Rectal smooth muscle tissue (tissue), 1 donor: ENCODE measurements at regions not wholly inside any gene's neighbourhood (a gene's known extent, or its start where the extent isn't known, plus 50 kb on each side); places are given as distances from the start of the nearest gene placed in this dataset.

Experiments
- H3K27ac ChIP-seq: one replicate; pipeline ENCODE4 v1.7.0; 2013; ENCODE audit warnings: low read depth, low read length, inconsistent platforms
- H3K27me3 ChIP-seq: one replicate; pipeline ENCODE4 v1.7.0; 2013; ENCODE audit warnings: low read length; ENCODE audit not compliant: control insufficient read depth, insufficient read depth
- H3K36me3 ChIP-seq: one replicate; pipeline ENCODE4 v1.7.0; 2013; ENCODE audit warnings: low read length; ENCODE audit not compliant: control insufficient read depth, insufficient read depth
- H3K4me1 ChIP-seq: one replicate; pipeline ENCODE4 v1.7.0; 2013; ENCODE audit warnings: low read length; ENCODE audit not compliant: control insufficient read depth, insufficient read depth
- H3K4me3 ChIP-seq: one replicate; pipeline ENCODE4 v1.7.0; 2013; ENCODE audit warnings: low read length
- H3K9ac ChIP-seq: one replicate; pipeline ENCODE4 v1.7.0; 2013; ENCODE audit warnings: low read length

DNA sequence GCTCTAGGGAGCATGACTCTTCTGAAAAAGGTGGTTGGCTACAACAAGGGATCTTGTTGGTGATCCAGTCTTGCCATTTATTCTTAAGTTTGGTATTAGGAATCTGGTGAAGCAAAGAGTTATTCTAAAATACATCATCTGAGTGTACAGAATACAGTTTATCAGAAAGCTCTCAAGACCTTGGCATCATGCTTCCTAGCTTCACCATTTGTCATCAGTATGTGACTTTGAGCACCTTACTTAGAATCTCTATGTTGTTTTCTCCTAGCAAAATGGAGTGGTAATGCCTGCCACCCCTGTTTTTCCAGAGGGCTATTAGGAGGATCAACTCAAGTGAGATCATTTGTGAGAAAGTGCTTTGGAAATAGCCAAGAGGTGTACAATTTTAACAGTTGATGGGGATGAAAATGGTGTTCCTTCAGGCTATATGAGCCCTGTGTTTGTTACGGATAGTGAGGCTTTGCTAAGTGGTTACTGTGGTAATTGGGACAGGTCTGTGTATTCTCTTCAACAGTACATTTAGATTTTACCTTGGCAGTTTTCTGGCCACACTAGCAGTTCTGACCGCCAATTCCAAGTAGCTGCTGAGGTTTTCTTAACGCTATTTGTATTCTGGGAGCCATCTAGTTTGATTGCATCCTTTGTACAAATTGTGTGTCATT lies 120.5 kb downstream of the DISP1 start:
- Histone ChIP-seq H3K27me3 (no peaks in the 10 kb centered on the region), H3K9ac (no peak overlapping the region), H3K4me1 (peaks cover 9% of the 10 kb centered on the region), H3K27ac (peak overlapping the region; percentile 86), H3K4me3 (no peak overlapping the region), H3K36me3 (no peaks in the 10 kb centered on the region)

DNA sequence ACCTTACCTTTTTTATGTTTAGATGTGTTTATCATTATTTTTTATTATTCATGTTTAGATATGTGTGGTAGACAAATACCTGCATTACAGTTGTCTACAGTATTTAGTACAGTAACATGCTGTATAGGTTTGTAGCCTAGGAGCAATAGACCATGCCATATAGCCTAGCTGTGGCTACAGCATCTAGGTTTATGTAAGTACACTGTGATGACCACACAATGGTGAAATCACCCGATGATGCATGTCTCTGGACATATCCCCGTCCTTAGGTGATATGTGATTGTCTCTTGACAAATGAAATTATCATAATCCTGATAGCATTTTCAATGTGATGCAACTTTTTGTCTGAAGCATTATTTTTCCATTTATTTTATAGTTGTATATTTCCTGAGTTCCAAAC lies 121.2 kb downstream of the DISP1 start:
- Histone ChIP-seq H3K9ac (no peak overlapping the region), H3K36me3 (no peaks in the 10 kb centered on the region), H3K27ac (peak overlapping the region; percentile 86), H3K4me3 (no peak overlapping the region), H3K27me3 (no peaks in the 10 kb centered on the region), H3K4me1 (peaks cover 4% of the 10 kb centered on the region)

DNA sequence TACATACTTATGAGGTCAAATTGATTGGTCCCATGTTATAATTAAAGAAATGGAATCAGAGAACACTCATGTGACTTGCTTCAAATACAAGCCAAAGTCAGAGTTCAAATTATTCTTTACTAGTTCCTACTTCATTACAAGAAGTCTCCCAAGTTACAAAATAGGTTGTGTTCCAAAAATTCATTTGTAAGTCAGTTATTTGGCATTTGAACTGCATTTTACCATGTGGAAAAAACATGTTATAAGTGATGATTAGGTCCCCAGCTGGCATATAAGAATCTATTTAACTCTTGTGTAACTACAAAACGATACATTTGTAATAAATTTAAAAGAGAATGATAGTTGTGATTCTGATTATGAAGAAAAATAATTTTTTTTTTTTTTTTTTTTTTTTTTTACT lies 124.1 kb downstream of the DISP1 start:
- Histone ChIP-seq H3K27ac (no peak overlapping the region), H3K36me3 (peaks cover 4% of the 10 kb centered on the region), H3K9ac (no peak overlapping the region), H3K27me3 (no peaks in the 10 kb centered on the region), H3K4me3 (no peak overlapping the region), H3K4me1 (no peaks in the 10 kb centered on the region)

DNA sequence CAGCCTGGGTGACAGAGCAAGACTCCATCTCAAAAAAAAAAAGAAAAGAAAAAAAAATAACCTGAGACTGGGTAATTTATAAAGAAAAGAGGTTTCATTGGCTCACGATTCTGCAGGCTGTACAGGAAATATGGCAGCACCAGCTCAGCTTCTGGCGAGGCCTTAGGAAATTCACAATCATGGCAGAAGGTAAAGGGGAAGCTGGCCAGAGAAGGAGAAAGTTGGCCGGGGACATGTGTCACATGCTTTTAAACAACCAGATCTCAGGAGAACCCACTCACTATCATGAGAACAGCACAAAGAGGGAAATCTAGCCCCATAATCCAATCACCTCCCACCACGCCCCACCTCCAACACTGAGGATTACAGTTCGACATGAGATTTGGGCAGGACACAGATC lies 125.3 kb downstream of the DISP1 start:
- Histone ChIP-seq H3K9ac (no peak overlapping the region), H3K27ac (no peak overlapping the region), H3K36me3 (peaks cover 4% of the 10 kb centered on the region), H3K4me1 (no peaks in the 10 kb centered on the region), H3K27me3 (no peaks in the 10 kb centered on the region), H3K4me3 (no peak overlapping the region)

DNA sequence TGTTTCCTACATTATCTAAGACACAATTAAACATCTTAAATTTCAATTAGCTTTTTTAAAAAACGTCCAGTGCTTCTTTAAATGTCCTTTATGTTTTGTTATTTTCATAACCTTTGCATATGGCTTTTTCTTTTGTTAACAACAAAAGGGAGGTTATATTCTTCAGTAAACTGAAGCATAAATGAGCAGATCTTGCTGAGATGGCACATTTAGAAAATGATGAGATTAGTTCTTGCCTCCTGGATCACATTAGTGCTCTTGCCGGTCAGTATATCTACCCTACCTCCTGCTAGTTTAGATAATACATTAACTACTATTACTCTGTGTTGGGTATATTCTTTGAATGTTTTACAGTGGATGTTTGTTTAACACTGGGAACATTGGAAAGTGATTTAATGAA lies 126.1 kb downstream of the DISP1 start:
- H3K4me1 ChIP-seq: no peaks in the 10 kb centered on the region

DNA sequence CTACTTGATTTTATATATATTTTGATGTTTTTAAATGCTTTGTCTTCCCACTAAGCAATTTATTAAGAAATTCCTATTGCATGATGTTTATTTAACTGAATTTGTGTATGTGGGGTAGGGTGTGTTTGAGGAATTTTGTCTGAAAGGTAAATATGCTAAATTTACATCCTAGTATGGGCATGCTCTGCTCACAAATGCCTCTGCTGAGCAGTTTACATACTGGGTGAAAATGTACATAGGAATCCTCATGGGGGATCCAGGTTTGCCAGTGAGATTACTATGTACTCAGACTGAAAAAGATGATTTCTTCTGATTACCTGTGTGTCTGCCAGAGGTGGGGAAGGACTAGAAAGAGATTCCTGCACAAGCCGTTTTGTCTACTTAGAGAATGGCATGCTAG lies 126.6 kb downstream of the DISP1 start:
- H3K27me3 ChIP-seq: no peaks in the 10 kb centered on the region
- no peaks in the 10 kb centered on the region for H3K4me1 ChIP-seq
- no peak overlapping the region for H3K9ac ChIP-seq
- H3K4me3 ChIP-seq: no peak overlapping the region
- H3K27ac ChIP-seq: no peak overlapping the region
- H3K36me3 ChIP-seq: peaks cover 4% of the 10 kb centered on the region

More for the DNA sequence above, 126.1 kb downstream of the DISP1 start:
- Histone ChIP-seq H3K9ac (no peak overlapping the region), H3K36me3 (peaks cover 4% of the 10 kb centered on the region), H3K27ac (no peak overlapping the region), H3K27me3 (no peaks in the 10 kb centered on the region), H3K4me3 (no peak overlapping the region)

DNA sequence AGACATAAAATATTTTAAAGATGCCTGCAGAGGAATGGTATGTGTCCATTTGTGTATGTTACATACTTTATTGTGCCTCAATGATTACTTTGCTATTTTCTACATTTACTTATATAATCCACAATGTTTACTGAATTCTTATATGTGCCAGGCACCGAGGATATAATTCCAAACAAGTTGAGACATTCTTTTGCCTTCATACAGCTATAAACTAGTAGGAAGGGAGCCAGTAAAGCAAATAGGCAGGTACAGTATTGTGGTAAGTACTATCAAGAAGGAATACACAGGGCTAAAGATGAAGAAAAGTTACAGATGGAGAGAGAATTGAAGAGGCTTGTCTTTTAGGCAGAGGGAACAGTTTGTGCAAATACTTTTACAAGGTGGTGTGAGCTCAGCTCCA lies 131.6 kb downstream of the DISP1 start:
- H3K9ac ChIP-seq: no peak overlapping the region
- no peaks in the 10 kb centered on the region for H3K27me3 ChIP-seq
- H3K27ac ChIP-seq: no peak overlapping the region
- peaks cover 4% of the 10 kb centered on the region for H3K36me3 ChIP-seq
- no peak overlapping the region for H3K4me3 ChIP-seq
- no peaks in the 10 kb centered on the region for H3K4me1 ChIP-seq

DNA sequence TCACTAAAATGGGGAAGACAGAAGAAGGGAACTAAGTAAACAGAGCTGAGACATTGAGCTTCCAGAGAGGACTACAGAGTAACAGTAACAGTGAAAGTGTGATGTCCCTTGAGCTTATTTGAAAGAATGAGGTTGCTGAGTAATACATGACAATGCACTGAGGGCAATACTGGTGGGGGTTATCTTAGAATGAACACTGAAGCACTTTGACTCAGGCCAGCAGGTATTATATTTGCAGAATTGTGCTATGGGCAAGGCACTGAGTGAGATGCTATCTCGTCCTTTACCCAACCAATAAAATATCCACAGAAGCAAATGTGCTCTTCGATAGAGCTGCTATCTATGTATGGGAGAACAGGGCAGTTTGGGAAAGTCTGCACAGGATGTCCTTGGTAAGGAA lies 133.2 kb downstream of the DISP1 start:
- no peaks in the 10 kb centered on the region for H3K4me1 ChIP-seq
- no peak overlapping the region for H3K27ac ChIP-seq
- H3K4me3 ChIP-seq: no peak overlapping the region
- H3K27me3 ChIP-seq: no peaks in the 10 kb centered on the region
- peaks cover under 1% of the 10 kb centered on the region for H3K36me3 ChIP-seq
- no peak overlapping the region for H3K9ac ChIP-seq

DNA sequence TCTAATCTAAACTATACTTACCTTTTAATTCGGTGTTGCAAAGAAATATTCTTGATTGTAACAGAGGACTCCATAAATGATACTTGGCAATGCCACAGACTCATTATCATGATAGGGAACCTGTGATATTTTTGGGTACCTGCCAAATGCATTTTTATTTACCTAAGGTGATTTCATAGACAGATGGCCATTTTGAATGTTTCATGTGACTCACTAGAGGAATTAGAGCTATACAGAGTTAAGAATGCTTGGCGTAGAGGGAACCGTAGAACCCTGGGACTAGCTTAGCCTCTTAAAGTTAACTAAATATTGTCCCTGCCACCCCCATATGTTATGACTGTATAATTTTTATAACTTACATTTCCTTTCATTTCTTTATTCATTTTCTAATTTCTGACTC lies 136.1 kb downstream of the DISP1 start:
- Histone ChIP-seq H3K27ac (no peak overlapping the region), H3K36me3 (no peaks in the 10 kb centered on the region), H3K4me3 (no peak overlapping the region), H3K4me1 (peaks cover 2% of the 10 kb centered on the region), H3K27me3 (no peaks in the 10 kb centered on the region), H3K9ac (no peak overlapping the region)

DNA sequence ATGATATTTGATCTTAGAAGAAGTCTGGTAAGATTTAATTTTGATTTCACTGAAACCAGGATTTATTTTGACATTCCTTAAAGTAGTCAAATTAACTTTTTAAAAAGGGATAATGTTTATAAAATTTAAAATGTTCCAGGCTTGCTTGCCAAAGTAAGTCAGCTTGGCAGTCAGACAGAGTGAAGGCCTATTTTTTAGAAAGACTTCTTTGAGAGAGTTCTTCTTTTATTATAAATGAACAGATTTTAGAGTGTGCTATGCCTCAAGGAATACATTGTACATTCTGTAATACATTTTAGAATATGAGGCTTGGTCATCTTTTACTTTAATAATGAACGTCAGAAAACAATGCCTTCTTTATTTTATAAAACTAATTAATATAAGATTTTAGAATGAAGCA lies 138.7 kb downstream of the DISP1 start:
- H3K4me1 ChIP-seq: peaks cover 2% of the 10 kb centered on the region
- no peaks in the 10 kb centered on the region for H3K27me3 ChIP-seq
- peak overlapping the region; percentile 32 for H3K27ac ChIP-seq
- H3K9ac ChIP-seq: no peak overlapping the region
- H3K36me3 ChIP-seq: no peaks in the 10 kb centered on the region
- no peak overlapping the region for H3K4me3 ChIP-seq

DNA sequence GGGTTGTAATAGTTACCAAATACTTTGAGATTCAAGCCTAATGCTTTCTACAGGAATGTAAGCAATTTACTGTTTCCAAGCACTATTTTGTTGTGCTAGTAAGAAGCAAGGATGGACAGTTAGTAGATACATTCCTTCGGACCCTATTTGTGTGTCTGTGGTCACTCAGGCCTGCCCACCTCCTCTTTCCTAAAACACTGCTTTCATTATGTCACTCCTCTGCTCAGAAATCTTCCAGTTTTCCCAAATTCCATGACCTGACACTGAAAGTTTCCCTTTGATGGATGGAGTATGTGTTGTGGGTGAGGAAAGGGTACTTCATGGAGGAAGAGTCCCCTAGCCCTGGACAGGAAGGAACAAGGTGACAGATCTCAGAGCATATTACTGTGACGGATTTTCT lies 141.1 kb downstream of the DISP1 start:
- Histone ChIP-seq H3K4me1 (peaks cover 2% of the 10 kb centered on the region), H3K9ac (no peak overlapping the region), H3K27me3 (no peaks in the 10 kb centered on the region), H3K27ac (no peak overlapping the region), H3K4me3 (no peak overlapping the region), H3K36me3 (no peaks in the 10 kb centered on the region)

DNA sequence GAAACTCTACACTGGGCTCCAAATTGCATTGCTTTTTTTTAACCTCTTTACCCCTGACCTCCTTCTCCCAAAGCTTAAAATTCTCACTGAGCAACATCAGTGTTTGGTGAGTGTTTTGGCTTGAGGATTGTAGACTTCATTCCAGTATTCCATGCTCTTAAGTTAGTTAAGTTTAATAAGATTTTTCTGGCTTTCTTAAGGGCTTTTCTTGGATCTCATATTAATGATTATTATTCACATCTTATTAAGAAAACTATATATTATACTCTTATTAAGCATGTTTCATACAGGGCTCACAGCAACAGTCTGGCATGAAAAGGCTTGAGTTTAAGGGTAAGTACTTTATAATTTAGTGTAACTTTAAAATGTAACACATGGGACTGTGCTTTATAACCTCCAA lies 141.8 kb downstream of the DISP1 start:
- no peak overlapping the region for H3K27ac ChIP-seq
- H3K4me3 ChIP-seq: no peak overlapping the region
- no peaks in the 10 kb centered on the region for H3K27me3 ChIP-seq
- no peak overlapping the region for H3K9ac ChIP-seq
- H3K4me1 ChIP-seq: peaks cover 2% of the 10 kb centered on the region
- no peaks in the 10 kb centered on the region for H3K36me3 ChIP-seq

DNA sequence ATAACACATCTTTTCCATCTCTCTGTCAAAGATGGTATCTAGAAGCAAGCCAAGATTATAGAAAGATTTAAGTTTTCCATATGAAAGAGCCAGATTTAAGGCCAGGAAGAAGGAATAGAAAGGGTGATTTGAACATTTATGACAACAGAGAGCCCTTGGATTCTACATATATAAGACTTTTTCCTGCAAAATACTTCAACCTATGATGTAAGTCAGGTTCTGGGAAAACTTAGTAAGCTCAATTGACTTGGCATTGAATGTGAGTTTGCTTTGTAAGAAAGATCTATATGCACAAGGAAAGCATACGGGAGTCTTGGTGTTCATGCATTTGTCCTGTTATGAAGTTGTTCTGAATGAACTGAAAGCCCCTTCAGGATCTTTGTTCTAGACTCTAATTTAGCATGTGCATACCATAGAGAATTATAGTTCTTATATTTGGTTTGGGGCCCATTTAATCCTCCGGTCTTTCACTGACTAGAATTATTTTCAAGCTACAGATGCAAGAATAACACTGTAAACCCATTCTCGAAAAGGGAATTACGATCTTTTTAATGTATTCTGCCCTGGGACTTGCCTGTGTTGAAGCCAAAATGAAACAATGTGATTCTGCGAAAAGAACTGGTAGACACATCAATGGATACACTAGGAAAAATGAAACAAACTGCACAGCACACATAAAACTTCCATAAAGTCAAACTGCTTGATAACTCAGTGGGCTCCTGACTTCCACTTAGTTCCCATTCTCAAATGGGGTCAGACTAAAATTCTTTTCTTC lies 152.8 kb downstream of the DISP1 start:
- Histone ChIP-seq H3K27ac (no peak overlapping the region), H3K4me3 (no peak overlapping the region), H3K27me3 (no peaks in the 10 kb centered on the region), H3K4me1 (no peaks in the 10 kb centered on the region), H3K9ac (no peak overlapping the region), H3K36me3 (no peaks in the 10 kb centered on the region)
